Gastrocnemius medialis (tissue), 4 donors: ENCODE measurements at regions not wholly inside any gene's neighbourhood (a gene's known extent, or its start where the extent isn't known, plus 50 kb on each side); places are given as distances from the start of the nearest gene placed in this dataset.

ENCODE experiments used
- POLR2A ChIP-seq, 2 donors: fragments of 450-650 bp; IDR thresholded peaks; one replicate each; pipeline ENCODE4 v1.6.1; 2017; ENCODE audit warnings: antibody characterized with exemption in 2 of 2, mild to moderate bottlenecking in 2 of 2, moderate library complexity in 2 of 2
- TF ChIP-seq, protein P1 (sequence below), 5 experiments: fragments of 450-650 bp in 3 of 5; fragments of 200-600 bp in 2 of 5; sonication (generic) in 2 of 5; IDR thresholded peaks in 4 of 5; conservative IDR thresholded peaks in 1 of 5; 1 replicate in 4 of 5; 2 replicates in 1 of 5; pipeline ENCODE4 v1.5.1; 2016 to 2019; ENCODE audit warnings: antibody characterized with exemption in 5 of 5, mild to moderate bottlenecking in 3 of 5, moderate library complexity in 3 of 5

GRCh38 chr13:50635504-50635903 is 208.0 kb downstream of the DLEU7 start:
- TF ChIP-seq, protein P1, sequence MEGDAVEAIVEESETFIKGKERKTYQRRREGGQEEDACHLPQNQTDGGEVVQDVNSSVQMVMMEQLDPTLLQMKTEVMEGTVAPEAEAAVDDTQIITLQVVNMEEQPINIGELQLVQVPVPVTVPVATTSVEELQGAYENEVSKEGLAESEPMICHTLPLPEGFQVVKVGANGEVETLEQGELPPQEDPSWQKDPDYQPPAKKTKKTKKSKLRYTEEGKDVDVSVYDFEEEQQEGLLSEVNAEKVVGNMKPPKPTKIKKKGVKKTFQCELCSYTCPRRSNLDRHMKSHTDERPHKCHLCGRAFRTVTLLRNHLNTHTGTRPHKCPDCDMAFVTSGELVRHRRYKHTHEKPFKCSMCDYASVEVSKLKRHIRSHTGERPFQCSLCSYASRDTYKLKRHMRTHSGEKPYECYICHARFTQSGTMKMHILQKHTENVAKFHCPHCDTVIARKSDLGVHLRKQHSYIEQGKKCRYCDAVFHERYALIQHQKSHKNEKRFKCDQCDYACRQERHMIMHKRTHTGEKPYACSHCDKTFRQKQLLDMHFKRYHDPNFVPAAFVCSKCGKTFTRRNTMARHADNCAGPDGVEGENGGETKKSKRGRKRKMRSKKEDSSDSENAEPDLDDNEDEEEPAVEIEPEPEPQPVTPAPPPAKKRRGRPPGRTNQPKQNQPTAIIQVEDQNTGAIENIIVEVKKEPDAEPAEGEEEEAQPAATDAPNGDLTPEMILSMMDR (IDR thresholded peaks at IDR 0.05 in 4 of 5, conservative IDR thresholded peaks at IDR 0.05 in 1 of 5): no peak
- no peak for TF ChIP-seq POLR2A (IDR thresholded peaks at IDR 0.05)
